ENCODE measurements at regions not wholly inside any gene's neighbourhood (a gene's known extent, or its start where the extent isn't known, plus 50 kb on each side); places are given as distances from the start of the nearest gene placed in this dataset.

DNA sequence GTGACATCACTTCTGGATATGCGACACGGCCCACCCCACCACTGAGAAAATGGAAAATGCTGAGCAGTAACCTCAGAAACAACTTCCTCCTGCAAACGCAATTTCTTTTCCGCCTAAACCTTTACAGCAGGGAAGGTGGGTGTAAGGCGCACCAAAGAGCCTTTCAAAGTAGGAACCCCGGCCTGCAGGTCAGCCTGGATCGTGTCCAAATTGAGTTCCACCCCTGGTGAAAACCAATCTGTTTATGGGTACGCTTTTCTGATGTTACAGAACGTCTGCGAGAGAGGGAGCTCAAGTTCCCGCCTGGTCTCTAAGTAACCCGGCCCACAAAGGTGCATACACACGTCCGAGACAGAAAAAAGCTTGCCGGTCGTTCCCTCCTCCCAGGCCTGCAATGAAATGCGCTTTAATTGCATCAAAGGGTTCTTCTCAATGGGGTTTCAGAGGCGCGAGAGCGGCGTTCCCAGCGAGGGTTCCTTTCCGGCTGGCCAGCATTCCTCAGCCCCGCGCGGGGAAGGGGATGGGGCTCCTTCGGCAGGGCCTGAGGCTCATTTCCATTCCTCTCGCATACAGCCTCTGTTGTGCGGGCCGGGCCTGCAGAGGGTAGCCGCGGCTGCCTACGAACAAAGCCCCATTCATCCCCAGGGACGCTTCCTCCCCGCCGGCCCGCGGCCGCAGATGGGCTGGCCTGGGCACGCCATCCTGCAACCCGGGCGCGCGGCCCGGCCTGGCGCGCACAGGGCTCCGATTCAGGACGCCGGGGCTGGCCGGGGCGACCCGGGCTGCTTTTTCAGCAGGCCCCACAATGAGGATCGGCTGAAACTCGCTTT lies 138.1 kb downstream of the TMCO5A start:
- no peak overlapping the region for H3K27ac ChIP-seq
- no peak for DNase-seq (ENCODE audit: low read depth, low spot score)
- TF ChIP-seq EZH2 (IDR thresholded peaks at IDR 0.05) (no peak), POLR2AphosphoS5 (IDR thresholded peaks at IDR 0.05; ENCODE audit: borderline replicate concordance, low read depth, low read length) (no peak), FOXP2 (optimal IDR thresholded peaks at IDR 0.05; ENCODE audit: control extremely low read depth, extremely low read length, insufficient read depth) (no peak)
- H3K9me3 ChIP-seq (ENCODE audit: low read depth, low read length) = no peaks in the 10 kb centered on the region
- H3K36me3 ChIP-seq (ENCODE audit: insufficient read depth, low read length) = no peaks in the 10 kb centered on the region
- no peak overlapping the region for H3K4me3 ChIP-seq
- H3K9ac ChIP-seq (ENCODE audit: insufficient read length) = no peak overlapping the region

DNA sequence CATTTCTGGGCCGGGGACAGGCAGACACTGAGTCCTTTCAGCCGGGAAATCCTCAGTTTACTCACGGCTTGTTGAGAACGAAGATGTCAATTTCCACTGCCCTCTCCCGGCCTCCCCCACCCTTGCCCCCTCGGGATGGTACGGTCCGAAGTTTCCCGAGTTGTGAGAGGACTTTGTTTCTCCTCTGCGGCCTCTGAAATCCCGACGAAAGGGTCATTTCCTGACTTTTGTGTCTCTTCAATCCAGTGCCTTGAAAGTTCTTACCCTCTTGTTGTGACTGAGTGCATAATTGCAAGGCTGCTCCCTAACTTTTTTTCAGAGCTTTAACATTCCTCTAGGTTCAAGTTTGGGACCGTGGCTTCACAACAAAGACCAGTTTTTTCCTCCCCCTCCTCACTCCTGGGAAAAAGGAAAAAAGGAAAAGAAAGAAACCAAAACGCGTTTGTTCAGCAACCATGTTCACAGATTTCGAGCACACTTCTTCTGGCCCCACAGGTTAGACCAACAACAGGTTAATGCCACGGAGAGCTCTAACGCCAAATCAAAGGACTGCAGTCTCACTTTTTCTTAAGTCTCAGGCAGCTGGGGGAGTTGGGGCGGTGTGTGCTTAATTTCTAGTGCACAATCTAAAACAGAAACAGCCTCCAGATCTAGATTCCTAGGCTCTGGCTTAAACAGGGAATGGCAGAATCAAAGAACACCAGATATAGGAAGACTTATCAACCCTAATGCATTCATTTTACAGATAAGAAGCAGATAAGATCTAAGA lies 138.9 kb downstream of the TMCO5A start:
- Histone ChIP-seq H3K4me3 (no peak overlapping the region), H3K9ac (ENCODE audit: insufficient read length) (no peak overlapping the region), H3K27ac (no peak overlapping the region), H3K36me3 (ENCODE audit: insufficient read depth, low read length) (no peaks in the 10 kb centered on the region), H3K9me3 (ENCODE audit: low read depth, low read length) (no peaks in the 10 kb centered on the region)
- no peak for TF ChIP-seq EZH2 (IDR thresholded peaks at IDR 0.05)
- no peak for TF ChIP-seq FOXP2 (optimal IDR thresholded peaks at IDR 0.05; ENCODE audit: control extremely low read depth, extremely low read length, insufficient read depth)
- no peak for TF ChIP-seq POLR2AphosphoS5 (IDR thresholded peaks at IDR 0.05; ENCODE audit: borderline replicate concordance, low read depth, low read length)
- no peak for DNase-seq (ENCODE audit: low read depth, low spot score)

DNA sequence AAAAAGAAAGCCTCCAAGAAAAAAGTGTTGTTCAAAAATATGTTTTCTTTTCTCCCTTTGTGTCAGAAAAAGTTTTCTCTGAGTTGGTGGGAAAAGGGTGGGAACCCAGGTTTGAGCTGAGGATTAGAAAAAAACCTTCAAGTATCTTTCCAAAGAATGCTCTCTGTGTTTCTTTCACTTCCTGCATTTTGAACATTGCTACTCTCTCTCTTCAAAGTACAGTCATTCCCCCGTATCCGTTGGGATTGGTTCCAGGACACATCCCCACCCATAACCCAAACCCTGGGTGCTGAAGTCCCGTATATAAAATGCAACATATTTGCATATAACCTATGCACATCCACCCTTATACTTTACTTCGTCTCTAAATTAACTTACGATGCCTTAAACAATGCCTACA lies 139.6 kb downstream of the TMCO5A start:
- no peak overlapping the region for H3K9ac ChIP-seq (ENCODE audit: insufficient read length)
- TF ChIP-seq POLR2AphosphoS5 (IDR thresholded peaks at IDR 0.05; ENCODE audit: borderline replicate concordance, low read depth, low read length) (no peak), FOXP2 (optimal IDR thresholded peaks at IDR 0.05; ENCODE audit: control extremely low read depth, extremely low read length, insufficient read depth) (no peak), EZH2 (IDR thresholded peaks at IDR 0.05) (no peak)
- no peak for DNase-seq (ENCODE audit: low read depth, low spot score)
- no peak overlapping the region for H3K4me3 ChIP-seq
- no peak overlapping the region for H3K27ac ChIP-seq
- no peaks in the 10 kb centered on the region for H3K9me3 ChIP-seq (ENCODE audit: low read depth, low read length)
- no peaks in the 10 kb centered on the region for H3K36me3 ChIP-seq (ENCODE audit: insufficient read depth, low read length)

DNA sequence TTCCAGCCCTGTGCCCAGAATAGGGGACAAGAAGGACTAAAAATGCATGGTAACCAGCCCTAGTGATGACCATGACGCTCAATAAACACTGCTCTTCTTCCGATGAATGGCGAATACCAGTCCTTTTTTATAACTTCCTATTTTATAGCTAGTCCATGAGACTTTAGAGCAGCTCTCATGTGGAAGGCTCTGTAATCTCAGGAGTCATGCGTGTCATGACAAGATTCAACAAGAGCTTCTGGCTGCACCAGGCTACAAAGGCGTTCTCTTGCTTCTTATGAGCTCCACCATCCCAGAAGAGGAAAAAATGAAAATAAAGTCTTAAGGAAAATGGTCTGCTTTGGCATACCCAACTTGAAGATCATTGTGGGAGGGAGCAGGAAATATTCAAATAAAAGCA lies 141.0 kb downstream of the TMCO5A start:
- Histone ChIP-seq H3K9me3 (ENCODE audit: low read depth, low read length) (no peaks in the 10 kb centered on the region), H3K4me3 (no peak overlapping the region), H3K9ac (ENCODE audit: insufficient read length) (no peak overlapping the region), H3K27ac (no peak overlapping the region), H3K36me3 (ENCODE audit: insufficient read depth, low read length) (no peaks in the 10 kb centered on the region)
- no peak for DNase-seq (ENCODE audit: low read depth, low spot score)
- TF ChIP-seq EZH2 (IDR thresholded peaks at IDR 0.05) (no peak), POLR2AphosphoS5 (IDR thresholded peaks at IDR 0.05; ENCODE audit: borderline replicate concordance, low read depth, low read length) (no peak), FOXP2 (optimal IDR thresholded peaks at IDR 0.05; ENCODE audit: control extremely low read depth, extremely low read length, insufficient read depth) (no peak)

DNA sequence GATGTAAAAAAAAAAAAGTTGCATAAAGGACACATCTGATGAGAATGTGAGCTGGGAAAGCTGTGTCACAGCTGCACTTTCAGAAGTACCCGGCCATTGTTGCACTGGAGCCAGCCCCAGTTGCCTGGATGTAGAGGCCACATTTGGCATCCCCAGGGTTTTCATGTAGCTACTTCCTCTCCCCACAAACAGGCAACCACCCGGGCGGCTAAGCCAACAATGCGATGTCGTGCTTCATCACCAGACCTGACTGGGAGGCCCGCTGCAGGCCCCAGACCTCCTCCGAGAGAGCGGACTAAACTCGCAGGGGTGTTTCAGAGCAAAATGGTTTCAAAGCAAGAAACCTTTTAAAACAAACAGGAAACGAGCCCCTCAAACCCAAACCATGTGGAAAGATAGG lies 142.3 kb downstream of the TMCO5A start:
- Histone ChIP-seq H3K9ac (ENCODE audit: insufficient read length) (no peak overlapping the region), H3K27ac (no peak overlapping the region), H3K36me3 (ENCODE audit: insufficient read depth, low read length) (no peaks in the 10 kb centered on the region), H3K9me3 (ENCODE audit: low read depth, low read length) (no peaks in the 10 kb centered on the region), H3K4me3 (no peak overlapping the region)
- TF ChIP-seq POLR2AphosphoS5 (IDR thresholded peaks at IDR 0.05; ENCODE audit: borderline replicate concordance, low read depth, low read length) (no peak), EZH2 (IDR thresholded peaks at IDR 0.05) (no peak), FOXP2 (optimal IDR thresholded peaks at IDR 0.05; ENCODE audit: control extremely low read depth, extremely low read length, insufficient read depth) (no peak)
- DNase-seq (ENCODE audit: low read depth, low spot score) = no peak

DNA sequence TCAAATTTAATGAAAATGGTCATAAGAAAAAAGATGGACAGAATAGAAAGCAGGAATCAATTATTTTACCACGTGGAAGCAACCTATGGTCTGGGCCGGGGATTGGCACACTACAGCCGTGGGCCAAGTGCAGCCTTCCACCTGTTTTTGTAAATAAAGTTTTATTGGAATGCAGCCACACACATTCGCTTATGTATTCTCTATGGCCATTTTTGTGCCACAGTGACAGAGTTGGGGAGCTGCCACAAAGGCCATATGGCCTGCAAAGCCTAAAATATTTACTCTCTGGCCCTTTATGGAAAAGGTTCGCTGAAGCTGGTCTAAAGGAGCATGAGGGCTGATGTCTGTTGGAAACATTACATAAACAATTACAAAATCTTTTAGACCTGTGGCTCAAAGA lies 144.8 kb downstream of the TMCO5A start:
- DNase-seq (ENCODE audit: low read depth, low spot score) = no peak
- TF ChIP-seq EZH2 (IDR thresholded peaks at IDR 0.05) (no peak), POLR2AphosphoS5 (IDR thresholded peaks at IDR 0.05; ENCODE audit: borderline replicate concordance, low read depth, low read length) (no peak), FOXP2 (optimal IDR thresholded peaks at IDR 0.05; ENCODE audit: control extremely low read depth, extremely low read length, insufficient read depth) (no peak)
- H3K36me3 ChIP-seq (ENCODE audit: insufficient read depth, low read length) = no peaks in the 10 kb centered on the region
- H3K9me3 ChIP-seq (ENCODE audit: low read depth, low read length) = no peaks in the 10 kb centered on the region
- H3K27ac ChIP-seq = no peak overlapping the region
- no peak overlapping the region for H3K4me3 ChIP-seq
- H3K9ac ChIP-seq (ENCODE audit: insufficient read length) = no peak overlapping the region

DNA sequence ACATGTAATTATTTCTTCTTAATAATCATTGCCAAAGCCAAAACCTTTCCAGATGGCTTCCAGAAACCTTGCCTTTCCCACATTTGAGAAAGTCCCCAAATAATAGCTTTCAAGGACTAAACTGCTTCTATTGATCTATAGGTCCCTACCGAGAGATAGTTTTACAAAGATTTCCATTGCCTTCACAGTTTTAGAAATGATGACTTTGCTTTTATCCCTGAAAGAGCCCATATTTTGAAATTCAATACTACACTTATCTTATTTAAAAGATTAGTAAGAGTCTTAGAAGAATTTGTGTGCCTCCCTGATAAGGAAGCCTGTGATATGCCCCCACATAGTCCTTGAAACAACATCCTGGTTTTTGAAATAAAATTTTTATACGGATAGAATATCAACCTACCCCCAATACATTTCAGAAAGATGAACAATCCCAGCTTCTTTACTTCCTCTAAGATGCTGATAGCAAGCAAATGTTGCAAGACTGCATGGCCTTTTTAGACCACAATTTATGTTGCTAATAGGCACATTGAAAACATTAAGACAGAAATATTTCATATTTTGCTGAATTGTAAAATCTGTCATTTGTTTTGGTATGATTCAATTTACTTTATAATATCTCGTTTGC lies 146.3 kb downstream of the TMCO5A start:
- Histone ChIP-seq H3K9ac (ENCODE audit: insufficient read length) (no peak overlapping the region), H3K36me3 (ENCODE audit: insufficient read depth, low read length) (no peaks in the 10 kb centered on the region), H3K4me3 (no peak overlapping the region), H3K27ac (no peak overlapping the region), H3K9me3 (ENCODE audit: low read depth, low read length) (no peaks in the 10 kb centered on the region)
- DNase-seq (ENCODE audit: low read depth, low spot score) = no peak
- TF ChIP-seq EZH2 (IDR thresholded peaks at IDR 0.05) (no peak), FOXP2 (optimal IDR thresholded peaks at IDR 0.05; ENCODE audit: control extremely low read depth, extremely low read length, insufficient read depth) (no peak), POLR2AphosphoS5 (IDR thresholded peaks at IDR 0.05; ENCODE audit: borderline replicate concordance, low read depth, low read length) (no peak)

DNA sequence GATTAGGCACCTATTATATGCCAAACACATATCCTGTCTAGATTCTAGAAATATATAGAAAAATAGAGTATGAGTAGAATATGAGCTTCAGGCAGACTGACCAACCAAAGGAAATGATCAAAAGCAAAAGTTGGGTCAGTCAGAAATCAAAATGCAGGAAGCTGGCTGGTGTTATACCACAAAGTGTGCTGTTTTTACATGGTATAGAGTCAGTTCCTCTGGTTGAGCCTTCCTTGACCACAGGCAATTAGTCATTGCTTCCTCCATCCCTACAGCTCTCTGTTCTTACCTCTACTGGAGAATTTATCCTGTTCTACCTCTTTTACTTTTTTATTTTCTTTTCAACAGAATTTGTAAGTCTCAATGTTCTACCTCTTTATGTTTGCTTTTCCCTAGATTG lies 149.8 kb downstream of the TMCO5A start:
- no peak for TF ChIP-seq FOXP2 (optimal IDR thresholded peaks at IDR 0.05; ENCODE audit: control extremely low read depth, extremely low read length, insufficient read depth)
- no peak for TF ChIP-seq POLR2AphosphoS5 (IDR thresholded peaks at IDR 0.05; ENCODE audit: borderline replicate concordance, low read depth, low read length)
- TF ChIP-seq EZH2 (IDR thresholded peaks at IDR 0.05) = no peak
- Histone ChIP-seq H3K27ac (no peak overlapping the region), H3K36me3 (ENCODE audit: insufficient read depth, low read length) (no peaks in the 10 kb centered on the region), H3K4me3 (no peak overlapping the region), H3K9me3 (ENCODE audit: low read depth, low read length) (no peaks in the 10 kb centered on the region), H3K9ac (ENCODE audit: insufficient read length) (no peak overlapping the region)
- DNase-seq (ENCODE audit: low read depth, low spot score) = no peak
